Breast epithelium (tissue), 4 donors: ENCODE measurements at regions not wholly inside any gene's neighbourhood (a gene's known extent, or its start where the extent isn't known, plus 50 kb on each side); places are given as distances from the start of the nearest gene placed in this dataset.

Experiments
- DNase-seq, 2 donors: peaks; one replicate each; pipeline ENCODE4 v3.0.0-alpha.2; 2019; ENCODE audit warnings: low spot score in 2 of 2
- H3K27ac ChIP-seq, 2 donors: fragments of 200-600 bp; sonication (generic) in 1 of 2; one replicate each; pipeline ENCODE4 v1.5.1; 2016 to 2019; ENCODE audit warnings: mild to moderate bottlenecking in 1 of 2
- H3K27me3 ChIP-seq, 2 donors: fragments of 200-600 bp; sonication (generic) in 1 of 2; one replicate each; pipeline versions ENCODE4 v1.5.1 to v1.6.0; 2017 to 2019; ENCODE audit warnings: control low read depth in 1 of 2, mild to moderate bottlenecking in 1 of 2
- H3K36me3 ChIP-seq: fragments of 200-600 bp; one replicate; pipeline ENCODE4 v1.5.1; 2019
- H3K4me1 ChIP-seq, 2 donors: fragments of 200-600 bp; sonication (generic); one replicate each; pipeline ENCODE4 v1.5.1; 2016 to 2019; ENCODE audit warnings: control low read depth in 1 of 2
- H3K4me3 ChIP-seq, 3 donors: fragments of 200-600 bp; sonication (generic); 1 replicate in 2 of 3; 2 replicates in 1 of 3; pipeline ENCODE4 v1.5.1; 2016 to 2019; ENCODE audit warnings: mild to moderate bottlenecking in 3 of 3, moderate library complexity in 2 of 3
- H3K9me3 ChIP-seq, 2 donors: fragments of 200-600 bp; sonication (generic) in 1 of 2; one replicate each; pipeline ENCODE4 v1.5.1; 2016 to 2019; ENCODE audit warnings: control low read depth in 1 of 2
- CTCF ChIP-seq, 3 donors: fragments of 450-650 bp; IDR thresholded peaks; one replicate each; pipeline ENCODE4 v1.5.1; 2016 to 2017; ENCODE audit warnings: antibody characterized with exemption in 3 of 3, mild to moderate bottlenecking in 3 of 3, moderate library complexity in 3 of 3
- POLR2A ChIP-seq: fragments of 450-650 bp; IDR thresholded peaks from one replicate; pipeline ENCODE4 v1.6.1; 2016; ENCODE audit warnings: antibody characterized with exemption, mild to moderate bottlenecking, moderate library complexity
- POLR2AphosphoS5 ChIP-seq, 3 donors: sonication (generic); formaldehyde crosslinking; IDR thresholded peaks; one replicate each; pipeline ENCODE4 v1.6.1; 2017; ENCODE audit warnings: antibody characterized with exemption in 3 of 3
- intact Hi-C: fragments of 100-400 bp; cut with DNase I; formaldehyde crosslinking; loops from one replicate; pipeline ENCODE4 v1.15.1; 2023; ENCODE audit warnings: low total_unique reads

GRCh38 chr2:225867071-225867470, 467.6 kb downstream of the NYAP2 start:
- H3K27ac ChIP-seq = no peak overlapping the region
- H3K27me3 ChIP-seq = no peaks in the 10 kb centered on the region
- DNase-seq = no peak
- H3K36me3 ChIP-seq = no peaks in the 10 kb centered on the region
- no peaks in the 10 kb centered on the region for H3K9me3 ChIP-seq
- intact Hi-C loops = no loop called here
- no peak overlapping the region for H3K4me3 ChIP-seq
- no peaks in the 10 kb centered on the region for H3K4me1 ChIP-seq
- no peak for TF ChIP-seq POLR2AphosphoS5 (IDR thresholded peaks at IDR 0.05)
- TF ChIP-seq CTCF (IDR thresholded peaks at IDR 0.05) = no peak
- TF ChIP-seq POLR2A = no peak

DNA sequence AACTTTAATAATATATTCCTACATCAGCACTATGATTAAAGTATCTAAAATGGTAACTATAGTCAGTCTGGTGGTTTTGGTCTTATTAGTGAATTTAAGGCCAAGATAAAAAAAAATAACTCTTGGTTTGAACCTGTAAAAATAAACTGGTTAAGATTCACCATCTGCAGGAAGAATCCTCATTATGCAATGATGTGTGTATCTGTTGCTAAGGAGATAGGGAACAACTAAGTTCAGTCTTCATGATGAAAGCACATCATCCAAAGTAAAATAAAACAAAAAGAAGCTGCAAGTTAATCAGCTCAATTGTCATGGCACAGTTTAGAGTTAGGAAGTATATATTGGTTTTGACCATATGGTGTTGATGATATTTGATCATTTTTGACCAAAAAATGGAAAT, 466.0 kb downstream of the NYAP2 start:
- intact Hi-C loops = no loop called here
- no peak for TF ChIP-seq POLR2AphosphoS5 (IDR thresholded peaks at IDR 0.05)
- no peak for TF ChIP-seq CTCF (IDR thresholded peaks at IDR 0.05)
- TF ChIP-seq POLR2A = no peak
- Histone ChIP-seq H3K4me3 (no peak overlapping the region), H3K27me3 (no peaks in the 10 kb centered on the region), H3K9me3 (no peaks in the 10 kb centered on the region), H3K4me1 (no peaks in the 10 kb centered on the region), H3K36me3 (no peaks in the 10 kb centered on the region), H3K27ac (no peak overlapping the region)
- DNase-seq = no peak

DNA sequence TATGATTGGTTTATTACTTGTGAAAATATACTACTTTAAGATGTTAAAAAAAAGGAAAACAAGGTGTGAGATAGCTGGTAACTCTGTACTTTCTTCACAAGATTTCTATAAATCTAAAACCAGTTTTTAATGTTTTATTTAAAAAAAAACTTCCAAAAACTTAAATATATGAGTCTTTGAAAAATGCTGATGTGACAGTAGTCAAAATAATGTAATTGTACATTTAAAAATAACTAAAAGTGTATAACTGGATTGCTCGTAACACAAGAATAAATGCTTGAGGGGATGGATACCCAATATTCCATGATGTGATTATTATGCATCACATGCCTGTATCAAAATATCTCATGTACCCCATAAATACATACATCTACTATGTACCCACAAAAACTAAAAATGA, 464.9 kb downstream of the NYAP2 start:
- Histone ChIP-seq H3K4me1 (no peaks in the 10 kb centered on the region), H3K27me3 (no peaks in the 10 kb centered on the region), H3K27ac (no peak overlapping the region), H3K36me3 (no peaks in the 10 kb centered on the region), H3K9me3 (no peaks in the 10 kb centered on the region), H3K4me3 (no peak overlapping the region)
- intact Hi-C loops = no loop called here
- TF ChIP-seq CTCF (IDR thresholded peaks at IDR 0.05) (no peak), POLR2A (no peak), POLR2AphosphoS5 (IDR thresholded peaks at IDR 0.05) (no peak)
- no peak for DNase-seq

- TF ChIP-seq POLR2A (no peak), CTCF (IDR thresholded peaks at IDR 0.05) (no peak), POLR2AphosphoS5 (IDR thresholded peaks at IDR 0.05) (no peak)
- H3K27ac ChIP-seq = no peak overlapping the region
- no peak overlapping the region for H3K4me3 ChIP-seq
- intact Hi-C loops = no loop called here
- H3K27me3 ChIP-seq = no peaks in the 10 kb centered on the region
- no peaks in the 10 kb centered on the region for H3K36me3 ChIP-seq
- no peak for DNase-seq
- H3K9me3 ChIP-seq = no peaks in the 10 kb centered on the region
- H3K4me1 ChIP-seq = peaks cover 0 to 4% of the 10 kb centered on the region in 2 donors
These were observed 443.4 kb downstream of the NYAP2 start for GRCh38 chr2:225842939-225843338.

- H3K27me3 ChIP-seq = no peaks in the 10 kb centered on the region
- H3K27ac ChIP-seq = peak overlapping the region in 1 of 2 donors; percentile 28
- TF ChIP-seq POLR2AphosphoS5 (IDR thresholded peaks at IDR 0.05) = peak in 1 of 3 donors; percentile 54
- no peak for TF ChIP-seq POLR2A
- intact Hi-C loops = no loop called here
- H3K36me3 ChIP-seq = no peaks in the 10 kb centered on the region
- no peaks in the 10 kb centered on the region for H3K9me3 ChIP-seq
- no peak overlapping the region for H3K4me3 ChIP-seq
- DNase-seq = no peak
- H3K4me1 ChIP-seq = peaks cover 0 to 4% of the 10 kb centered on the region in 2 donors
These were observed 441.8 kb downstream of the NYAP2 start for GRCh38 chr2:225841314-225841713.

DNA sequence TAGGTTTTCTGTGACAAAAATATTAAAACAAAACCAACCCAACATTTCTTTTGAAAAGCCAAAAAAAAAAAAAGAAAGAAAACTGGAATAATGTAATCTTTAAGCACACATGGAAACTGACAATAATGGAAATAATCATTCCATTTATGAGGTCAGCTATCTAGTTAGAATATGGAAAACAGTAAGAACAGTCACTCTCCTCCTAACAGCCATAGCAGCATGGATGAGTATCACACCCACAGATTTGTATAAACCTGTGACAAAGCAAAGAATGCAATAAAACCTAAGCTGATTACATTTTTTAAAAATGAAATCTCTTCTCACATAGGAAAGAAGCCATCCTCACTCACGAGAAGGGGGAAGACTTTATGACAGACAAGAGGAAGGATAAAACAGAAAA, 437.8 kb downstream of the NYAP2 start:
- H3K9me3 ChIP-seq = no peaks in the 10 kb centered on the region
- intact Hi-C loops = no loop called here
- no peak overlapping the region for H3K27ac ChIP-seq
- no peak for TF ChIP-seq CTCF (IDR thresholded peaks at IDR 0.05)
- no peak for TF ChIP-seq POLR2A
- no peak for TF ChIP-seq POLR2AphosphoS5 (IDR thresholded peaks at IDR 0.05)
- H3K36me3 ChIP-seq = no peaks in the 10 kb centered on the region
- H3K4me1 ChIP-seq = peaks cover 0 to 4% of the 10 kb centered on the region in 2 donors
- no peak for DNase-seq
- H3K4me3 ChIP-seq = no peak overlapping the region
- H3K27me3 ChIP-seq = no peaks in the 10 kb centered on the region
